Neutrophil (primary cell): ENCODE measurements at regions not wholly inside any gene's neighbourhood (a gene's known extent, or its start where the extent isn't known, plus 50 kb on each side); places are given as distances from the start of the nearest gene placed in this dataset.

Source experiments
- H3K27ac ChIP-seq: fragments of 200-600 bp; sonication (generic); 2 replicates; pipeline ENCODE4 v1.5.1; 2016; ENCODE audit warnings: mild to moderate bottlenecking, moderate library complexity
- H3K27me3 ChIP-seq: fragments of 200-600 bp; sonication (generic); 2 replicates; pipeline ENCODE4 v1.6.0; 2016; ENCODE audit warnings: mild to moderate bottlenecking
- H3K36me3 ChIP-seq: fragments of 200-600 bp; sonication (generic); 2 replicates; pipeline ENCODE4 v1.5.1; 2017
- H3K4me1 ChIP-seq, 2 experiments: fragments of 200-600 bp in 1 of 2; sonication (generic) in 1 of 2; 1 replicate in 1 of 2; 2 replicates in 1 of 2; pipeline versions ENCODE4 v1.5.1 to v1.6.1; 2013 to 2016; ENCODE audit warnings: low read depth in 1 of 2, low read length in 1 of 2, mild to moderate bottlenecking in 1 of 2, moderate library complexity in 1 of 2; ENCODE audit not compliant: control insufficient read depth in 1 of 2, insufficient read depth in 1 of 2
- H3K4me3 ChIP-seq, 2 experiments: fragments of 200-600 bp in 1 of 2; sonication (generic) in 1 of 2; 1 replicate in 1 of 2; 2 replicates in 1 of 2; pipeline ENCODE4 v1.5.1; 2013 to 2016; ENCODE audit warnings: low read depth in 1 of 2, low read length in 1 of 2, mild to moderate bottlenecking in 1 of 2, moderate library complexity in 1 of 2
- H3K9me3 ChIP-seq: fragments of 200-600 bp; sonication (generic); 2 replicates; pipeline ENCODE4 v1.5.1; 2016
- CTCF ChIP-seq: fragments of 200-600 bp; sonication (generic); IDR thresholded peaks from 2 replicates; pipeline ENCODE4 v1.5.1; 2016; ENCODE audit warnings: antibody characterized with exemption

- no peaks in the 10 kb centered on the region for H3K27me3 ChIP-seq
- H3K4me1 ChIP-seq = peaks cover 0 to 2% of the 10 kb centered on the region in 2 experiments
- no peak overlapping the region for H3K4me3 ChIP-seq
- no peak overlapping the region for H3K27ac ChIP-seq
- TF ChIP-seq CTCF = no peak
- H3K9me3 ChIP-seq = no peaks in the 10 kb centered on the region
- H3K36me3 ChIP-seq = no peaks in the 10 kb centered on the region
Observed at GRCh38 chr13:83498045-83498444, 384.2 kb downstream of the SLITRK1 start.

GRCh38 chr13:83496501-83496900 lies 385.8 kb downstream of the SLITRK1 start:
- H3K4me3 ChIP-seq = no peak overlapping the region
- no peak overlapping the region for H3K27ac ChIP-seq
- H3K36me3 ChIP-seq = no peaks in the 10 kb centered on the region
- no peaks in the 10 kb centered on the region for H3K9me3 ChIP-seq
- no peak for TF ChIP-seq CTCF
- no peaks in the 10 kb centered on the region for H3K27me3 ChIP-seq
- H3K4me1 ChIP-seq = peaks cover 0 to 2% of the 10 kb centered on the region in 2 experiments

- H3K27ac ChIP-seq = no peak overlapping the region
- H3K27me3 ChIP-seq = no peaks in the 10 kb centered on the region
- H3K4me1 ChIP-seq = no peaks in the 10 kb centered on the region
- no peaks in the 10 kb centered on the region for H3K36me3 ChIP-seq
- H3K4me3 ChIP-seq = no peak overlapping the region
- no peak for TF ChIP-seq CTCF
- no peaks in the 10 kb centered on the region for H3K9me3 ChIP-seq
Observed at GRCh38 chr13:83485101-83485500, 397.2 kb downstream of the SLITRK1 start.

- no peak for TF ChIP-seq CTCF
- Histone ChIP-seq H3K9me3 (no peaks in the 10 kb centered on the region), H3K4me3 (no peak overlapping the region), H3K4me1 (no peaks in the 10 kb centered on the region), H3K36me3 (no peaks in the 10 kb centered on the region), H3K27me3 (no peaks in the 10 kb centered on the region), H3K27ac (no peak overlapping the region)
Observed at GRCh38 chr13:83471011-83471410, 411.3 kb downstream of the SLITRK1 start.

GRCh38 chr13:83470133-83470797 lies 412.0 kb downstream of the SLITRK1 start:
- H3K27ac ChIP-seq = no peak overlapping the region
- no peaks in the 10 kb centered on the region for H3K9me3 ChIP-seq
- no peaks in the 10 kb centered on the region for H3K27me3 ChIP-seq
- no peaks in the 10 kb centered on the region for H3K36me3 ChIP-seq
- TF ChIP-seq CTCF = no peak
- no peak overlapping the region for H3K4me3 ChIP-seq
- H3K4me1 ChIP-seq = no peaks in the 10 kb centered on the region

- peaks cover 13% of the 10 kb centered on the region for H3K9me3 ChIP-seq
- TF ChIP-seq CTCF = no peak
Observed at GRCh38 chr13:83453723-83454122, 428.6 kb downstream of the SLITRK1 start.

More at GRCh38 chr13:83453723-83454122, 428.6 kb downstream of the SLITRK1 start:
- Histone ChIP-seq H3K36me3 (no peaks in the 10 kb centered on the region), H3K4me3 (no peak overlapping the region), H3K4me1 (no peaks in the 10 kb centered on the region), H3K27ac (no peak overlapping the region), H3K27me3 (no peaks in the 10 kb centered on the region)
